Kidney (tissue), 13 donors: ENCODE measurements at regions not wholly inside any gene's neighbourhood (a gene's known extent, or its start where the extent isn't known, plus 50 kb on each side); places are given as distances from the start of the nearest gene placed in this dataset.
A peak's percentile ranks its signal among the peaks of the same experiment; 100 is the strongest.

Experiments used
- DNase-seq, 5 donors: peaks; one replicate each; pipeline ENCODE4 v3.0.0-alpha.2; 2013 to 2020
- FAIRE-seq: peaks from 2 replicates; lab custom pipeline; 2012; peaks lifted over from hg19 to GRCh38; lab: Jason Lieb, UNC
- H3K27ac ChIP-seq, 2 donors: one replicate each; pipeline ENCODE4 v1.7.0; 2013; ENCODE audit warnings: low read depth in 2 of 2, low read length in 2 of 2, inconsistent platforms in 1 of 2
- H3K27me3 ChIP-seq: one replicate; pipeline ENCODE4 v1.7.1; 2013; ENCODE audit warnings: low read length, inconsistent platforms; ENCODE audit not compliant: control insufficient read depth, insufficient read depth
- H3K36me3 ChIP-seq, 3 donors: one replicate each; pipeline versions ENCODE4 v1.7.0 to v1.7.1; 2013; ENCODE audit warnings: low read length in 3 of 3, control low read depth in 1 of 3, inconsistent platforms in 1 of 3; ENCODE audit not compliant: insufficient read depth in 3 of 3, control insufficient read depth in 2 of 3
- H3K4me1 ChIP-seq, 3 donors: one replicate each; pipeline versions ENCODE4 v1.7.0 to v1.7.1; 2013; ENCODE audit warnings: low read length in 3 of 3, inconsistent platforms in 1 of 3, low read depth in 1 of 3; ENCODE audit not compliant: control insufficient read depth in 2 of 3, insufficient read depth in 2 of 3
- H3K4me3 ChIP-seq, 3 donors: one replicate each; pipeline versions ENCODE4 v1.7.0 to v1.8.1; 2013; ENCODE audit warnings: low read length in 3 of 3, control low read depth in 1 of 3, inconsistent platforms in 1 of 3
- H3K9ac ChIP-seq, 3 donors: one replicate each; pipeline versions ENCODE4 v1.7.0 to v1.7.1; 2013; ENCODE audit warnings: low read length in 3 of 3, control low read depth in 1 of 3, inconsistent platforms in 1 of 3
- H3K9me3 ChIP-seq, 3 donors: one replicate each; pipeline versions ENCODE4 v1.7.0 to v1.7.1; 2013; ENCODE audit warnings: low read length in 3 of 3, control low read depth in 1 of 3, inconsistent platforms in 1 of 3; ENCODE audit not compliant: control insufficient read depth in 2 of 3, insufficient read depth in 1 of 3
- CTCF ChIP-seq: IDR thresholded peaks from 3 replicates; pipeline ENCODE4 v1.5.1; 2012; ENCODE audit warnings: mild to moderate bottlenecking, moderate library complexity, borderline replicate concordance; ENCODE audit not compliant: insufficient read depth; ENCODE audit errors: extremely low read depth
- intact Hi-C: fragments of 100-400 bp; cut with DNase I; formaldehyde crosslinking; loops from one replicate; pipeline ENCODE4 v1.11.1; 2022
- donor health status: control.
- donor health status: control.
- donor health status: control.
- donor health status: control.
- donor health status: control.
- donor health status: DM: yes; HTN: yes; CAD: no.
- donor health status: Normal renal cell carcinoma (clear cell type).

DNA sequence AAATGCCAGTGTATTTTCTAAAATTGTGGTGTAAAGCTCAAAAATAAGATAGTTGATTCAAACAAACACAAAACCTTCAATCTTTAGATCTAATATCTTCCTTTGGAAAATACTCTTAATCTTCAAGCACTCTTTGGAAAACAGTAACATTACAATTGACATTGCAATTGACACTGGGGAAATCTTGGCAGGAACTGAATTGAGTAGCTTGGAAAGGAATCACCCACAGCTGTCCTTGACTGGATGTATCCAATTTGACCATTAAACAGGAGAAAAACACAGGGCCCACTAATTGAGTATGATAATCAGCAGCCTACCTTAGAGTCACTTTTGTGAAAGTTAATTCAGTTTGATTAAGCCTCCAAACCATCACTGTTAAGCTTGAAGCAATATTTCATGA is 776.7 kb downstream of the DTWD2 start:
- H3K4me1 ChIP-seq: no peaks in the 10 kb centered on the region
- no peak for TF ChIP-seq CTCF
- no peak for FAIRE-seq

GRCh38 chr5:118208031-118208453 is 780.3 kb downstream of the DTWD2 start:
- FAIRE-seq: no peak
- peak in 1 of 5 donors; percentile 61 for DNase-seq
- TF ChIP-seq CTCF: no peak

More for the DNA sequence above, 776.7 kb downstream of the DTWD2 start:
- Histone ChIP-seq H3K9ac (no peak overlapping the region), H3K27me3 (no peaks in the 10 kb centered on the region), H3K9me3 (peaks cover 1 to 18% (median 2%) of the 10 kb centered on the region in 3 donors), H3K27ac (no peak overlapping the region), H3K36me3 (no peaks in the 10 kb centered on the region), H3K4me3 (no peak overlapping the region)
- no peak for DNase-seq
- intact Hi-C loops: no loop called here

GRCh38 chr5:118199801-118200200 is 788.5 kb downstream of the DTWD2 start:
- no peaks in the 10 kb centered on the region for H3K27me3 ChIP-seq
- intact Hi-C loops: no loop called here
- no peak for FAIRE-seq

More at GRCh38 chr5:118208031-118208453, 780.3 kb downstream of the DTWD2 start:
- no peak overlapping the region for H3K4me3 ChIP-seq
- no peaks in the 10 kb centered on the region for H3K36me3 ChIP-seq
- intact Hi-C loops: no loop called here
- H3K27me3 ChIP-seq: no peaks in the 10 kb centered on the region
- H3K27ac ChIP-seq: no peak overlapping the region
- no peaks in the 10 kb centered on the region for H3K4me1 ChIP-seq
- H3K9ac ChIP-seq: no peak overlapping the region
- peaks cover 1 to 18% (median 2%) of the 10 kb centered on the region in 3 donors for H3K9me3 ChIP-seq

More at GRCh38 chr5:118199801-118200200, 788.5 kb downstream of the DTWD2 start:
- Histone ChIP-seq H3K36me3 (no peaks in the 10 kb centered on the region), H3K27ac (no peak overlapping the region), H3K9ac (no peak overlapping the region), H3K4me3 (no peak overlapping the region), H3K4me1 (no peaks in the 10 kb centered on the region), H3K9me3 (no peaks in the 10 kb centered on the region)
- TF ChIP-seq CTCF: no peak
- no peak for DNase-seq
